NB4 (cell line): ENCODE measurements at regions not wholly inside any gene's neighbourhood (a gene's known extent, or its start where the extent isn't known, plus 50 kb on each side); places are given as distances from the start of the nearest gene placed in this dataset.

Source experiments
- DNase-seq: peaks from one replicate; pipeline ENCODE4 v3.0.0; 2010; ENCODE audit warnings: low read depth
- H3K4me3 ChIP-seq: one replicate; pipeline ENCODE4 v1.5.1; 2011; ENCODE audit warnings: mild to moderate bottlenecking, low read depth, low read length, moderate library complexity
- MYC ChIP-seq: IDR thresholded peaks from 2 replicates; pipeline ENCODE4 v1.6.1; 2011; ENCODE audit warnings: low read depth, low read length
- POLR2A ChIP-seq: IDR thresholded peaks from 2 replicates; pipeline ENCODE4 v1.6.1; 2011; ENCODE audit warnings: mild to moderate bottlenecking; ENCODE audit not compliant: insufficient read length; ENCODE audit errors: extremely low read depth
- TF ChIP-seq, protein P1 (sequence below): IDR thresholded peaks from one replicate; pipeline ENCODE4 v1.5.1; 2012; ENCODE audit warnings: low read depth, low read length
- TF ChIP-seq, protein P2 (sequence below): IDR thresholded peaks from 2 replicates; pipeline ENCODE4 v1.6.1; 2011; ENCODE audit warnings: low read depth, low read length

- TF ChIP-seq POLR2A (no peak), MYC (no peak)
- TF ChIP-seq, protein P1, sequence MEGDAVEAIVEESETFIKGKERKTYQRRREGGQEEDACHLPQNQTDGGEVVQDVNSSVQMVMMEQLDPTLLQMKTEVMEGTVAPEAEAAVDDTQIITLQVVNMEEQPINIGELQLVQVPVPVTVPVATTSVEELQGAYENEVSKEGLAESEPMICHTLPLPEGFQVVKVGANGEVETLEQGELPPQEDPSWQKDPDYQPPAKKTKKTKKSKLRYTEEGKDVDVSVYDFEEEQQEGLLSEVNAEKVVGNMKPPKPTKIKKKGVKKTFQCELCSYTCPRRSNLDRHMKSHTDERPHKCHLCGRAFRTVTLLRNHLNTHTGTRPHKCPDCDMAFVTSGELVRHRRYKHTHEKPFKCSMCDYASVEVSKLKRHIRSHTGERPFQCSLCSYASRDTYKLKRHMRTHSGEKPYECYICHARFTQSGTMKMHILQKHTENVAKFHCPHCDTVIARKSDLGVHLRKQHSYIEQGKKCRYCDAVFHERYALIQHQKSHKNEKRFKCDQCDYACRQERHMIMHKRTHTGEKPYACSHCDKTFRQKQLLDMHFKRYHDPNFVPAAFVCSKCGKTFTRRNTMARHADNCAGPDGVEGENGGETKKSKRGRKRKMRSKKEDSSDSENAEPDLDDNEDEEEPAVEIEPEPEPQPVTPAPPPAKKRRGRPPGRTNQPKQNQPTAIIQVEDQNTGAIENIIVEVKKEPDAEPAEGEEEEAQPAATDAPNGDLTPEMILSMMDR, result no peak
- DNase-seq, result no peak
- H3K4me3 ChIP-seq, result no peak overlapping the region
These were observed 167.2 kb downstream of the NUP35 start for GRCh38 chr2:183291436-183291835.

DNA sequence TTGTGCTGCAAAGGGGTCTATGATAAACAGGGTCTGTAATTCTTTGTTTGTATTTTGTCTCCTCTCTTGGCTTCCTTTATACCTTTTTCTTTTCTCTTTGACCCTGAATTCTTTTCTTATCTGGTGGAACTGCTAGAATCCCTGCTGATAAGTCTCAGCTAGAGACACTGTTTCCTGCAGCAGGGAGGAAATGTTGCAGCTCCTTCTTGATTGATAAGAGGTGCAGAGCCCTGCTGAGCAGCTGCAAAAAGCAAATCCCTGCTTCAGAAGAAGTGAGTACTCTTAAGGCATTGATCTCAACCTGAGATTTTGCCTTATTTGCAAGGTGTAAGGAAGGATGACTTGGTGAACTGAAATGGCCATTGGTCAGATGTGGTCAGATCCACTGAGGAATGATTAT lies 167.8 kb downstream of the NUP35 start:
- DNase-seq, result no peak
- H3K4me3 ChIP-seq, result no peak overlapping the region
- no peak for TF ChIP-seq POLR2A
- TF ChIP-seq, protein P2, sequence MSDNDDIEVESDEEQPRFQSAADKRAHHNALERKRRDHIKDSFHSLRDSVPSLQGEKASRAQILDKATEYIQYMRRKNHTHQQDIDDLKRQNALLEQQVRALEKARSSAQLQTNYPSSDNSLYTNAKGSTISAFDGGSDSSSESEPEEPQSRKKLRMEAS, result no peak
- TF ChIP-seq MYC, result no peak
- TF ChIP-seq, protein P1, result no peak

DNA sequence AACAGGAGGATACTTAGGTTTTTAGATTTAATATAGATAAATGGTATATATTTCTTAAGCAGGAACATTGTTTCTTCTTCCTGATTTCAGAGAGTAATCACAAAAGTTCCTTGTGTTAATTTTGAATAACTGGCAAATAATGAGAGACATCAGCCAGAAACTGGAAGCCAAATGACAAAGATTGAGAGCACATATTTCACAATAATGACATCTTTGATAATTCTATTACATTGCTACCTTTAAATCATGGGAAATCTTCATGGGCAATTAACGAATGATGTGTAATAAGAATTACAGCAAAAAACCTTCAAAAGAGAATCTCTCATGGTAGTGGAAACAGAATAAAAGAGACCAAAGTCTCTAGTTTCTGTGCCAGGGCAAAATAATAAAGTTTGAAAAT lies 215.1 kb downstream of the NUP35 start:
- no peak for DNase-seq
- no peak overlapping the region for H3K4me3 ChIP-seq
- TF ChIP-seq MYC (no peak), POLR2A (no peak)
- TF ChIP-seq, protein P2, result no peak
- TF ChIP-seq, protein P1, result no peak

DNA sequence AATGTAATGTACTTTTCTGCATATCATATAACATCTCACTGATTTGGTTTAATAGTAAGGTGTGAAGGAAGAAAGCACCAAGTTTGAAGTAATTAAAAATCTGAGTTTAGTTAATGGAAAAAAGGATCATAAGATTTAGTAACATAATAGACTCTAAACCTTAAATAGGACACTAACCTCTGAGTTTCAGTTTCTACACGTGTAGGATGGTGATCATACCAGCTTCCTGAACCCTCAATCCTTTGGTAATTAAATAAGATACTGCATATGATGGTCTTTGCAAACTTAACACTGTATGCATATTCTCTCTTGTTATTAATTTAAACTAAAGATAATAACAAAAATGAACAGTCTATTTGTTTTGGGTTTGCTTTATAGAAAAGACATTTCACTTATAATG lies 216.8 kb downstream of the NUP35 start:
- TF ChIP-seq POLR2A (no peak), MYC (no peak)
- TF ChIP-seq, protein P1, result no peak
- TF ChIP-seq, protein P2, result no peak
- no peak for DNase-seq
- H3K4me3 ChIP-seq, result no peak overlapping the region

DNA sequence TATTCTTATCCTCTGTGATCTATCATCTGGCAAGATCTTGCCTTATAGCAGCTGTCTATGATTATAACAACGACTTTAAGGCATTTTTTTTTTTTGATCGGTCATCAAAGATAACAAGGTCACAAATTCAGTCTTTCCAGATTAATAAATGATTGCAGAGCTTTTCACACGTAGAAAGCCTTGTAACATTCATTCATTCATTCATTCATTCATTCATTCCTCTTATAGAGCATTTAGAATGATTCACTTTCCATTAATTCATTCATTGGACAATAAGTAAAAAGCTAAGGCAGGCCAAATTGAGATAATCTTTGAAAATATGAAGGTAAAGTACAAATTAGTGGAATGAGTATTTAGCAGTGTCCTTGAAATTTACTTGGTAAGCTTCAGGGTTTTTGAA lies 223.7 kb downstream of the NUP35 start:
- H3K4me3 ChIP-seq, result no peak overlapping the region
- TF ChIP-seq, protein P2, result no peak
- no peak for TF ChIP-seq POLR2A
- DNase-seq, result no peak

- DNase-seq, result no peak
- H3K4me3 ChIP-seq, result no peak overlapping the region
- TF ChIP-seq, protein P1, result no peak
- TF ChIP-seq, protein P2, result no peak
- TF ChIP-seq POLR2A (no peak), MYC (no peak)
These were observed 224.2 kb downstream of the NUP35 start for GRCh38 chr2:183348492-183348891.
